Activated T-cell treated with anti-CD3 and anti-CD28 coated beads, Interleukin-2, amount 50 U/mL, for 24 hours (primary cell): ENCODE measurements at regions not wholly inside any gene's neighbourhood (a gene's known extent, or its start where the extent isn't known, plus 50 kb on each side); places are given as distances from the start of the nearest gene placed in this dataset.

ENCODE experiments used
- DNase-seq: peaks from one replicate; pipeline ENCODE4 v3.0.0-alpha.2; 2020
- H3K27ac Mint-ChIP-seq: 2 replicates; pipeline ENCODE4 v1.8.0; 2020; ENCODE audit warnings: mild to moderate bottlenecking, mixed read lengths
- H3K27me3 Mint-ChIP-seq: 2 replicates; pipeline ENCODE4 v1.8.0; 2020; ENCODE audit warnings: mixed read lengths
- H3K36me3 Mint-ChIP-seq: 2 replicates; pipeline ENCODE4 v1.8.0; 2020; ENCODE audit warnings: low read depth, mixed read lengths
- H3K4me1 Mint-ChIP-seq: 2 replicates; pipeline ENCODE4 v1.8.0; 2020; ENCODE audit warnings: low read depth, mixed read lengths
- H3K4me3 Mint-ChIP-seq: 2 replicates; pipeline ENCODE4 v1.8.0; 2020; ENCODE audit warnings: mild to moderate bottlenecking, moderate library complexity, mixed read lengths
- H3K9me3 Mint-ChIP-seq: 2 replicates; pipeline ENCODE4 v1.8.0; 2020; ENCODE audit warnings: mixed read lengths

DNA sequence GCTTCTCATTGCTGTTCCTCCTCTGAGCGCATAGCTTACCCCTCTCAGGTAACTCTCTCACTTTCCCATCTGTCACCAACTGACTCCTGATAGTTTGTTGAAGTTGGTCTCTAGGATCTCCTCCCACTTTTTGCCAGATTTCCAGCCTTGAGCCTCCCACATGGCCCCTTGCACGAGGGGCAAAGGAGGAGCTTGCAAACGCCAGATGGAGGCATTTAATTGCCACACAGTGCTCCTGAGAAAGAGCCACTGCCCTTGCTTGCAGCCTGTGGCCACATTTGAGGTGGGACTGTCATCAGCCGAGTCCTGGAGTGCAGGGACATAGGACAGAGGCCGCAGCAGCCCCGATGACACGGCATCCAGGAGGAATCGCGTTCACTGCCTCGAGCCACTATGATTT is 348.7 kb downstream of the SMOC2 start:
- no peaks in the 10 kb centered on the region for H3K27me3 Mint-ChIP-seq

DNA sequence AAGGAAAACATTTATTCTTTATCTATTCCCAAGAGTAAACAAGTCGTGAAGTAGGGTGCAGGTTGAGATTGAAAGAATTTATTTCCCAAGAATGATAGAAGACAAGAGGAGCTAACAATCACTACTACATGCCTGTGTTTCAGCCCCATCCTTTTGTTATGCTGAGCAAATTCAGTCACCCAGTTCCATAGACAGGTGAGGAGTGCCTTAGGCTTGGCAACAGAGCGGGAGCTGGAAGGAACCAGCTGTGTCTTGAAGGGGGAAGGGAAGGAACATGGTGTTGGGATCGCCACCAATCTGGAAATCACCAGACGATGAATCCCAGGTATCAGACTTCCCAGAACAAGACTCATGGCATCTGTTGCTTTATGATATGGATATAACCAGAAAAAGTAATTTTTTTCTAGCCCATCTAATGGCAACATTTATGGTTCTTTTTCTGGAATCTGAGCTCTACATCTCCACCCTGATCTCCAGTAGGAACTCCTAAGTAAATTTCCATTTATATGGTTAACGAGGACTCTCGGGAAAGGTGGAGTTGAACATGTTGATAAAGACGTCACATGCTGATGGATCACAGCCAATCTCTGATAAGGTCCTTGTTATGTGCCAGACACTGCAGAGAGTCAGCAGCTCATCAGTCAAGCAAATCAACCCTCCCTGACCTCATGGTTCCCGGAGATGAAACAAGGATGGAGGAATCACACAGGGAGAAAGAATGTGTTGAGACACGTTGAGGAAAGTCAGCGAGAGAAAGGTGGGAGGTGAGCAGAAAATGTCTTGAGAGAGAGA is 344.9 kb downstream of the SMOC2 start:
- Mint-ChIP-seq H3K27ac (no peak overlapping the region), H3K27me3 (peaks cover 2% of the 10 kb centered on the region), H3K9me3 (no peaks in the 10 kb centered on the region), H3K4me1 (no peaks in the 10 kb centered on the region), H3K36me3 (no peaks in the 10 kb centered on the region), H3K4me3 (no peak overlapping the region)
- no peak for DNase-seq

More for the DNA sequence above, 348.7 kb downstream of the SMOC2 start:
- DNase-seq: no peak
- no peak overlapping the region for H3K4me3 Mint-ChIP-seq
- no peaks in the 10 kb centered on the region for H3K4me1 Mint-ChIP-seq
- H3K27ac Mint-ChIP-seq: no peak overlapping the region
- H3K9me3 Mint-ChIP-seq: no peaks in the 10 kb centered on the region
- no peaks in the 10 kb centered on the region for H3K36me3 Mint-ChIP-seq

DNA sequence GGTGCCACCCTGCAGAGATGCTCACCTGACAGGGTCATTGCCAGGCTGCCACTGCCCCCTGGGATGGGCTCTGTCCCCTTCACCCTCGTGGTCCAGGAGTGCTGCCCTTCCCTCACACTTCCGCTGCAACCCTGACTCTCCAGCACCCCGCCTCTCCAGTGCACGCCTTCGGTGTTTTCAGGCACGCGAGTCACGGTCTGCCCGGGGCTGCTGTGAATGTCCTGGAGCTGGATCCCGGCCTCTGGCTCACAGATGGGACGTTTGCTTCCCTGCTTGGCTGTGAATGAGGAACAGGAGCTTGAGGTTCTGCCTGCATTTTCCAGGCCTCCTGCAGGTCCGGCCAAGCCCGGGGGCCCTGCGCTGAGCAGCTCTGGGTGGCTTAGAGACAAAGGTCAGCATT is 343.4 kb downstream of the SMOC2 start:
- Mint-ChIP-seq H3K4me1 (no peaks in the 10 kb centered on the region), H3K4me3 (no peak overlapping the region), H3K36me3 (no peaks in the 10 kb centered on the region), H3K9me3 (peaks cover 4% of the 10 kb centered on the region), H3K27ac (no peak overlapping the region), H3K27me3 (peaks cover 2% of the 10 kb centered on the region)
- no peak for DNase-seq

DNA sequence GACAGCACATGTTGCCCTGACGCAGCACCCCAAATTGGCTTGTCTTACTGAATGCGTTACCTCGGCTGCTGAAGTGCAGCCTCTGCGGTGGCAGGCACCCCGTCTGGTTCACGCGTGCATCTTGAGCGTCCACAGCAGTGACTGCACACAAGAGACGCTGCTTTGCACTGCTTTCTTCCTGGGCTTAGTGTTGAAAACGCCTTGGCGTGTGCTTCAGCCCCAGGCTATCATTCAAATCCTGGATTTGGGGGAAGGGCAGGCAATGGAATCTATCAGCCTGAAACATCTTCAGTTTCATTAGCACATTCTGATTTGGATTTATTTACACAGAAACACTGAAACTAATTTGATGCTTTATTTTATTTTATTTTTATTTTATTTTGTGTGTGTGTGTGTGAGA is 342.7 kb downstream of the SMOC2 start:
- no peak for DNase-seq
- H3K9me3 Mint-ChIP-seq: peaks cover 4% of the 10 kb centered on the region
- peaks cover 4% of the 10 kb centered on the region for H3K27me3 Mint-ChIP-seq
- no peak overlapping the region for H3K27ac Mint-ChIP-seq
- H3K4me3 Mint-ChIP-seq: no peak overlapping the region
- no peaks in the 10 kb centered on the region for H3K36me3 Mint-ChIP-seq
- no peaks in the 10 kb centered on the region for H3K4me1 Mint-ChIP-seq

DNA sequence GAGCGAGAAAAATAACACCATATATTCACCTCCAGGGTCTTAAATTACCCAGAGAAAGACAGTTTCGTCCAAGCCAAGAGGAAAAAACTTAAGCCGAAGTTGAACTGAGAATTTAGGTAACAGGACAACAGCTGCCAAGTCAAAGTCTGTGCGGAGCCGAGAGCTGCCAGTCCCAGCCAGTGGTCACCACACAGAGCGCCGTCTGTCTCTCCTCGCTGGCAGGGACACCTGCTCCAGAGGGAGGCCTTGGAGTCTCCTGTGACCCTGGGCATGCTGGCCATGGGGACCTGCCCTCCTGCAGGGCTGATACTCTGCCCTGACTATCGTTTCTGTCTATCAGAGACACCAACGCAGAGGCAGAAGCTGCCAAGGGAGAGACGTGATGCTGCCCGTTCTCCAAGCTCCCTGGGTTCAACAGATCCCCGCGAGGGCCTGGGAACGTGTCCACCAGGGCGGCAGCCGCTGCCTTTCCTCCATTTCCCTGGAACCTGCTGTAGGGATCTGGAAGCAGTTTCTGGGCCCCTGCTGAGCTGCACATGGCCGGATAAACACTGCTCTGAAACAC is 341.3 kb downstream of the SMOC2 start:
- H3K9me3 Mint-ChIP-seq: peaks cover 4% of the 10 kb centered on the region
- H3K4me3 Mint-ChIP-seq: no peak overlapping the region
- no peak overlapping the region for H3K27ac Mint-ChIP-seq
- peaks cover 10% of the 10 kb centered on the region for H3K27me3 Mint-ChIP-seq
- DNase-seq: no peak
- no peaks in the 10 kb centered on the region for H3K36me3 Mint-ChIP-seq
- H3K4me1 Mint-ChIP-seq: no peaks in the 10 kb centered on the region

DNA sequence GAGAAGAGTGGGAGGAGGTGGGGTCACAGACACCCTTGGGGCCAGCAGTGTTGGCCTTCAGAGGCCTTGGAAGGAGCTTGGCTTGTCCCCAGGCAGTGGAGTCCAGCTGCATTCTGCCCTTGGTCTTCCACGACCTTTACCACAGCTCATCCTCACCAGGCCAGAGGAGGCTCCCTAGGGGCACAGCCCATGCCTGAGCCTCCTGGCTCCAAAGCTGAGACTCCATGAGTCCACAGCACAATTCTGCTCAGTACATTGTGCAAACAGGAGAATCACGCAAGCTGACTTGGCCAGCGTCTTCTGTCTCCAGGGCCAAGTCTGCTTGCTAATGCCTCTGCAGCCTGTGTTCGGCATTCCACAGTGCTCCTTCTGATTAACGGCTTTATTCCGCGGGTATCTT is 337.2 kb downstream of the SMOC2 start:
- H3K27ac Mint-ChIP-seq: no peak overlapping the region
- H3K4me1 Mint-ChIP-seq: no peaks in the 10 kb centered on the region
- DNase-seq: no peak
- no peaks in the 10 kb centered on the region for H3K36me3 Mint-ChIP-seq
- peaks cover 22% of the 10 kb centered on the region for H3K9me3 Mint-ChIP-seq
- no peak overlapping the region for H3K4me3 Mint-ChIP-seq
- peaks cover 17% of the 10 kb centered on the region for H3K27me3 Mint-ChIP-seq

DNA sequence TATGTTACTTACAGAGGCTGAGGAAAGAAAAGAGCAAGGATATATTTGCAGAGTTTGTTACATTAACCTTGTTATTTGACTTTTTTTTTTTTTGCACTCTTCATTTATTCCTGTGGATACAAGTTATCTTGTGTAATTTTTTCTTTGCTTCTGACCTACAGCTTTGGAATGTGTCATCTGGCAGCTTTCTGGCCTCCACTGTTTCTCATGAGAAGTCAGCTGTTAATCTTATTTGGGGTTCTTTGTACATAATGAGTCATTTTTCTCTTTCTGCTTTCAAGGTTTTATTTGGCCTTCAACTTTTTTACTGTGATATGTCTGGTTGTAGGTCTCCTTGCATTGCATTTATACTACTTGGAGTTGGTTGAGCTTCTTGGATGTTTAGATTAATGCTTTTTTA is 333.4 kb downstream of the SMOC2 start:
- DNase-seq: no peak
- Mint-ChIP-seq H3K27ac (no peak overlapping the region), H3K36me3 (no peaks in the 10 kb centered on the region), H3K27me3 (peaks cover 17% of the 10 kb centered on the region), H3K9me3 (peaks cover 36% of the 10 kb centered on the region), H3K4me1 (no peaks in the 10 kb centered on the region), H3K4me3 (no peak overlapping the region)

DNA sequence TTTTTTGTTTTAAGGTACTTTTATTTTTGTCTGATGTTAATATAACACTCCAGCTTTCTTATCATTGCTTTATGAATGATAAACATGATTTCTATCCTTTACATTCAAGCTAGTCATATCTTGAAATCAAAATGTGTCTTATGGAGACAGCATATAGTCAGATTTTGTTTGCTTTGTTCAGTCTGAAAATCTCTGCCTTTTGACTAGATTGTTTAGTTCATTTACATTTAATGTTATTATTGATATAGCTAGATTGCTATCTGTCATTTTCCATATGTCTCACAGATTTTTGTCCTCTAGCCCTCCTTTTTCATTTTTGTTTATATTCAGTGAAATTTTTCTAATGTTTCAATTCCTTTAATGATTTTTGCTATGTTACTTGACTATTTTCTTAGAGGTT is 332.8 kb downstream of the SMOC2 start:
- peaks cover 39% of the 10 kb centered on the region for H3K9me3 Mint-ChIP-seq
- no peaks in the 10 kb centered on the region for H3K4me1 Mint-ChIP-seq
- H3K27me3 Mint-ChIP-seq: peaks cover 16% of the 10 kb centered on the region
- H3K36me3 Mint-ChIP-seq: no peaks in the 10 kb centered on the region
- H3K27ac Mint-ChIP-seq: no peak overlapping the region
- H3K4me3 Mint-ChIP-seq: no peak overlapping the region
- DNase-seq: no peak

DNA sequence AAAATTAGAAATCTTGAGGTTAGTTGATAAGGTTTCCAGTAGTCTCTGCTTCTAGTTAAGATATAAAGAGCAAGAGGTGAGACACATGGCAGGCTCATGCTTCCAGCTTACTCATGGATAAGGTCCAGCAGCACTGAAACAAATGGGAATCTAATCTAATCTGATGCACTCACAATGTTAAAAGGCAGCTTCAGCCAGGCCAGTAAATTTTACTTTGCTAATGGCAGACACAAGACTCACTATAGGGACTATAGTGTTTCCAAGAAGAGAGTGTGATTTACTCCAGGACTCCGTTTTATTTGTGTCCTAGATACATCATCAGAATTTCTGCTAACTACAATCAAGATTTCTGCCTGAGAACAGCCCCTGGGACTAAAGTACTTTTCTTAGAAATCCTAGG is 324.8 kb downstream of the SMOC2 start:
- no peak for DNase-seq
- no peak overlapping the region for H3K27ac Mint-ChIP-seq
- H3K36me3 Mint-ChIP-seq: no peaks in the 10 kb centered on the region
- no peak overlapping the region for H3K4me3 Mint-ChIP-seq
- no peaks in the 10 kb centered on the region for H3K27me3 Mint-ChIP-seq
- peaks cover 12% of the 10 kb centered on the region for H3K9me3 Mint-ChIP-seq
- no peaks in the 10 kb centered on the region for H3K4me1 Mint-ChIP-seq

DNA sequence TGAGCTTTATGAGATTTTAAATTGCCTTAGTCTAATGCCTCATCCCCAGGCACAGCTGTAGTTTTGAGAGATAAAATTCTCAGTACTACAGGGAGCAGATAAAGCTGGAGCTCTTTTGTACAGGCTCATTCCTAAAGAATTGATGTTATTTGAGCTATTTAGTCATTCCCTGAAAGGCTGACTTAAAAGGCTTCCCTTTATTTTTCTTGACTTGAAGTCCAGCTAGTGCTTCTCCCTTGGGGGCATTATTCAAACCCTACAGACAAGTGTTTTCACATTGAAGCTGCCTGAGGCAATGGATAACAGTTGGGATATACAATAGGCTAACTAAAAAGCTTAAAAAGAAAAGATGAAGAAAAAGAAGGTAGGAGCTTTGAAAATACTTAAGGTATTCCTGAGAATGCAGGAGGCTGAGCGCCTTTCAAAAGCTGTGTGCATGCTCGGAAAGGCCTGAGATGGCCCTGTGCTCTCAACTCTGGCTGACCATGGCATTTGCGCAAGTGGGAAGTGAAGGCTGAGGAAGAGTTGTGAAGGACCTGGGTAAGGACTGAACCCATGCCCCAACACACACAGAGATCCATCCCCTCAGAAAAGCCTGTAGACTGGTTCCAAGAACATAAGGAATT is 315.1 kb downstream of the SMOC2 start:
- Mint-ChIP-seq H3K4me3 (no peak overlapping the region), H3K4me1 (no peaks in the 10 kb centered on the region), H3K9me3 (no peaks in the 10 kb centered on the region), H3K27ac (no peak overlapping the region), H3K36me3 (no peaks in the 10 kb centered on the region), H3K27me3 (peaks cover 20% of the 10 kb centered on the region)
- no peak for DNase-seq

DNA sequence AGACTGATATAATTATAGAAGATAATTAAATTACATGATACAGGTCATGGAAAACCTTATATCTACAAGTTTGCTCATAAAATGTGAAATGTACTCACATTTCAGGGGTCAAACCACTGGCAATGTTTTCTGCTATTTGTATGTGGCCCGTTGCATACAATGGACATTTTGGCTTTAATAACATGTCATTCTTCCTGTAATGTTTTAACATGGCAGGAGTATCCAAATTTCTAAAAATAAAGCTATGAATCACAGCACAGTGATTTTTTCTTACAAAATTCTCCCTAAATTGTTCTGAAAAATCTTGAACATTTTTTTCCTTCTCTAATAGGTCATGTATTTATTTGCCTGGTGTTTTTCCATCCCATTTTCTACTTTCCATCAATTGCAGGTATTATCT is 305.7 kb downstream of the SMOC2 start:
- peaks cover 2% of the 10 kb centered on the region for H3K27me3 Mint-ChIP-seq
- H3K9me3 Mint-ChIP-seq: peaks cover 2% of the 10 kb centered on the region
- no peaks in the 10 kb centered on the region for H3K4me1 Mint-ChIP-seq
- H3K4me3 Mint-ChIP-seq: no peak overlapping the region
- no peak for DNase-seq
- no peak overlapping the region for H3K27ac Mint-ChIP-seq
- no peaks in the 10 kb centered on the region for H3K36me3 Mint-ChIP-seq

DNA sequence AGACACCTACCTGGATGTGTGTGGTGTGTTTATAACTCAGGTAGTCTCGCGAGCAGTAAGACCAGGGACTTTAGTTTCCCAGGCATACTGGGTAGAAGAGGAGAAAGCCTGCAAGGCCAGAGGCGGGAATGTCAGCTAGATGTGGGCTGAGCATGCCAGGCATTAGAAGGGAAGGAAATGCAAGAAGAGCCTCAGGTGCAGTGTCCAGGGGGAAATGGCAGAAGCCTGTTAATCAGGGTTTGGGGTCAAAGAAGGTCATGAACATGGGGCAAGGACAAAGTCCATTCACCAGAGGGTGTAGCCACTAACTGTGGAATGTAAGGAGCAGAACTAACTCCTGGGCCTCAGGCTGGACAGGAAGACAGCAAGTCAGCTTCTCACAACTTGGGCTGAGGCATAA is 305.0 kb downstream of the SMOC2 start:
- H3K4me3 Mint-ChIP-seq: no peak overlapping the region
- H3K4me1 Mint-ChIP-seq: no peaks in the 10 kb centered on the region
- H3K27me3 Mint-ChIP-seq: peaks cover 2% of the 10 kb centered on the region
- peaks cover 2% of the 10 kb centered on the region for H3K9me3 Mint-ChIP-seq
- H3K27ac Mint-ChIP-seq: no peak overlapping the region
- H3K36me3 Mint-ChIP-seq: no peaks in the 10 kb centered on the region
- DNase-seq: no peak

DNA sequence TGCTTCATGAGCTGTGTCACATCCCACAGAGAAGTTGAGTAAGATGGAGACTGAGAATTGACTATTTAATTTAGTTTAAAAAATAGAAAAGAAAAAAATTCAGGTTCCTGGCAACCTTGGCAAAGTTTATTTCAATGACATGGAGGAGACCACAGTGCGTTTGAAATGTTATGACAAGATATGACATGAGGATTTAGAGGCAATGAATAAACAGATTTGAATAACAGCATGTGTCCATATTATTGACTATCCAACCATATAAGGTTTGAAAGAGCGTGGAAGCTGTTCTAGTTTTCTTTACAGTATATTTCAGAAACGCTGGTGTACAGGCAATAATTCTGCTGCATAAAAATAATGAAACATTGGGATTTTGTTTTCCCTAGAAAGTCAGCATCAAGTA is 303.9 kb downstream of the SMOC2 start:
- H3K27me3 Mint-ChIP-seq: peaks cover under 1% of the 10 kb centered on the region
- H3K9me3 Mint-ChIP-seq: peaks cover 2% of the 10 kb centered on the region
- no peak for DNase-seq
- no peaks in the 10 kb centered on the region for H3K4me1 Mint-ChIP-seq
- no peak overlapping the region for H3K4me3 Mint-ChIP-seq
- H3K27ac Mint-ChIP-seq: no peak overlapping the region
- no peaks in the 10 kb centered on the region for H3K36me3 Mint-ChIP-seq

DNA sequence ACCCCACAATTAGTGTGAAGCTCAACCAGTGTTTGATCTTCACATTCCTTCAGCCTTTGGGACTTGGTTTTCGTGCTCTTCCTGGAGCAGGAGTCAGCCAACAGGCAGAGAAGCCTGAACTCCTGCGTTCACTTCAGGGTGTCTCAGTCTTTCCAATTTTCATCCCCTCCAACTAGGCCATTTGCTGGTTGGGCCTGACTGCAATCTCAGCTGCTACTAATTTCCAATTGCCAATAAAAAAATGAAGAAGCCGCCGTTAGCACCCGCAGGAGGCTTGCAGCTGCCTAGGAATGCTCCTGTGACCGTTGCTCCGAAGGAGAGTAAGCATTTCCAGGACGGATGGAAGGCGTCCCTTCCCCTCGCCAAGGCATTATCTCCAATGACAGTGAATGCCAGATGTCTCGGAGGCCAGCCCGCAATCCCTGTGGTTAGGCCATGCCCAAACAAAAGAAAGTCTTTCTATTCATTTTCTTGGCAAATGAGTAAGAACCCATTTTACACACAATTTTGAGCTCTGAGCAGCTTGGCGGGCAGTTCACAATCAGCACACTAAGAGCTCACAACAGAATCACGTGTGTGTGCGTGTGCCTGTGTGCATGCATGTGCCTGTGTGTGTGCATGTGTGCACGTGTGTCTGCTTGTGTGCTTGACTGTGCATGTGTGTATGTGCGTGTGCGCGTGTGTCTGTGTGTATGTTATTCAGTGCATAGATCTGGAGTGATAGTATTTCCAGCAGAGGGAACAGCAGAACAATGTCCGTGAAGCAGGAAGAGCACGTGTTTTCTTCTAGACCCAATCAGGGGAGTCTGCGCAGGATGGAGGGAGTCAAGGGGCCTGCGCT is 301.2 kb downstream of the SMOC2 start:
- no peak overlapping the region for H3K27ac Mint-ChIP-seq
- H3K4me3 Mint-ChIP-seq: no peak overlapping the region
- no peaks in the 10 kb centered on the region for H3K27me3 Mint-ChIP-seq
- H3K9me3 Mint-ChIP-seq: peaks cover 12% of the 10 kb centered on the region
- H3K36me3 Mint-ChIP-seq: no peaks in the 10 kb centered on the region
- no peak for DNase-seq
- H3K4me1 Mint-ChIP-seq: no peaks in the 10 kb centered on the region
